ENCODE measurements at regions not wholly inside any gene's neighbourhood (a gene's known extent, or its start where the extent isn't known, plus 50 kb on each side); places are given as distances from the start of the nearest gene placed in this dataset.

DNA sequence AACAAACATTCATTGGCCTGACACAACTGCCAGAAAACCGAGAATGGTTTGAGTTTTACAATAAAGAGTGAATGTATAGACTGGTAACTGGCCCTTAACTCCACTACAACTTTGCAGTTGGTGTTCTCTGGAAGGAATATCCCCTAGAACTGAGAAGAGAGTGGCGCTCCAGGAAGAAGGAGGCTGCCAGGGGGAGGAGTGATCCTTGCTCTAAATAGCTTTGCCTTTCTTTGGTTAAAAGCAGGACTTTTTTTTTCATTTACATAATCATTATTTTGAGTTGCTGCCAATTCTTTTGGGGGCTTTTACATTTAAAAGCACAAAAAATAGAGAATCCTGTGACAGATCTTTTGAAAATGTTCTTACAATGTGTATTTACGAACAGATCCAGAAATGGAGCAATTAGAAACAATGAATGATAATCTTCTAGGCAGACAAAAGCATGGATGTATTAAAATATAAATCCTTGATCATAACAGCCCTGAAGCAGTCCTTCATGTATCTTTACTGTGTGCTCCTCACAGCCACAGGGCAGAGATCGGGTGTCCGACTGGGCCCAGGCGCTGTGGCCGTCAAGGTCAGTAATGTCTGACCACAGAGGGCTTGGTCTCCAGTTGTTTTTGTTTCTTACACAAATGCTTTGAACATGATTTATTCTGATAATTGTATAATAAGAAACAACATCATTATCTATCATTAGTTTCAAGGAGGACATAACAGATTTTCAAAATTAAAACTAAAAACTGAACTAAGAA lies 612.2 kb downstream of the HDGFL1 start:
- TF ChIP-seq POLR2AphosphoS5 (IDR thresholded peaks at IDR 0.05; ENCODE audit: borderline replicate concordance, low read depth, low read length), result 0 out of 2 replicates have a peak, but pooled peaks have one; percentile 1
- TF ChIP-seq EZH2 (IDR thresholded peaks at IDR 0.05), result no peak
- no peak for TF ChIP-seq FOXP2 (optimal IDR thresholded peaks at IDR 0.05; ENCODE audit: control extremely low read depth, extremely low read length, insufficient read depth)
